Hematopoietic multipotent progenitor cell treated with erythropoietin and hydrocortisone succinate and interleukin-3 and kit ligand, for 15 days (in vitro differentiated cells): ENCODE measurements at regions not wholly inside any gene's neighbourhood (a gene's known extent, or its start where the extent isn't known, plus 50 kb on each side); places are given as distances from the start of the nearest gene placed in this dataset.

Experiments
- DNase-seq: peaks from one replicate; pipeline ENCODE4 v3.0.0-alpha.2; 2015; ENCODE audit warnings: low spot score

DNA sequence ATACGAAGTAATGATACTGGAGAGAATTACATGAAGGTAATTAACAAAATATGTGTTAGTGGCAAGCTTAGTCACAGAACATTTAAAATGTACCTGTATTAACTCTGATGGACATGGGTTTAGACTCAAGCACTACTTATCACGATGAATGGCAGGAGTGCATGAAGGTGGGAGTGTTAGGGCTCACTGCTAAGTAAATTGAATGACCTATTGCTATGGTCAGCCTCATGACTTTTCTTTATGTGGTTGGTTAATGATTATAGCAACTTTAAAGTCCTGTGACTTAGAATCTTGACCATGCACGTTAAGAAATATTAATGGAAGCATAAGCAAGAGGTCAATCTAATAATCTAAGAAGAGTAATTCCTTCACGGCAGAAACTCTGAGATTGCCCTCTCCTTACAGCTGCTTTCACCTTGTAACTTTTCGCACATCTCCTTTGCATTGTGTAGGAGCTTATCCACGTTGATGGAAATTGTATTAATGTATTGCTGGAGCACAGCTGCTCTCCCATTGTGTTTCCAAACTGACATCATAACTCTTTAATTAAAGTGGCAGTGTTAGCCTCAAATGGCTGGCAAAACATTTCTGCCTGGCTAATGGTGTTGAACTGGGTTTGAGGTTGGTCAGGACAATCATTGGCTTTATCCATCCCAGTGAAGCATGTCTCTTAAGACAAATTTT is 114.5 kb downstream of the RXFP2 start:
- DNase-seq: no peak

DNA sequence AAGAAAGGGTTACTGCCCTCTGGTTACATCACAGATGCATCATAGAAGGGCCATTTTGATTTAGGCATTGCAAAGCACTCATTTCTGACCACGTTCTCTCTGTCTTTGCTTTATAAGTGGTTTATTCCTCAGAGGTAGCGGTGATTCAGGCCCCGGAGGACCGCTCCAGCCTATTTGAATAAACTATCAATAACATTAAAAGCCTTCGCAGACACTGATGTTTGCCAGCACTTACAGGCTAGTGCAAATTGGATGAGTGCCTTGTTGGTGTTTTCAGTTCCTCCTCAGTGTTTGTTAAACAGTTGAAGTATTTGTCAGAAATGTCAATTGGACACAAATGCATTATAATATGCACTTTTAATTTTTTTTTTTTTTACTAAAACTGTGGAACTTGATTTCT is 120.2 kb downstream of the RXFP2 start:
- DNase-seq: no peak

DNA sequence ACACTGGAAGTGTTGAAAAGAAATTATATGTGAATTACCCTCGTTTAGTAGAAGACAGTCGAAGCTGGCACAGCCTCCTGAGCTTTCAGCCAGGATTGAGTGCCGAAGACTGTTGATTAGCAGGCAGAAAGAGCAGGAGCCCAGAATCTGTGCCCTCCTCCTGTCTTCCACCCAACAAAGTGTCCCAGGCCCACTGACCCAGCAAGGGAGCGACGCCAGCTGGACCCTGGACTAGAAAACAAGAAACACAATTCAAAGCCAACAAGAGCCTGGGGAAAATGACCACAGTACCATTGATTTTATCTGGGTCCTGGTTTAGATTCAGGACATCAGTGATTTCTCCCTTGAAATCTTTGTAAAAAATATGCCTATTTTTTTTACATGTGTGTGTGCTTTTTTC is 120.7 kb downstream of the RXFP2 start:
- no peak for DNase-seq

DNA sequence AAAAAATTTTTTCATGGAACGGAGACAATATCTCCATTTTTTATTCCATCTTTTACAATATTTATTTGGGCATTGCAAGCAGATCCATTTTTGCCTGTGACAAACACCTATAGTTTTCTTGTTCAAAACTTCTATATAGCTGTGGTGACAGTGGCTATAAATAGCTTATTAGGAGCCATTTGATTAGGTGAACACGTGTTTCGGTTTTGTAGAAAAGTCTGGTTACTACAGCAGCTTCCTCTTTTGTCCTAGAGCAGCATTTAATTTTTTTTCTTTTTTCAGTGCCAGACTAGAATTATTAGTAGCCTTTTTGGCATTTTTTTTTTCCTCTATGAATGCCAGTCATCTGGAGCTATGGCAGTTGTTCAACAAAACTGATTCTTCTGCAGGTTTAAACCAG is 123.5 kb downstream of the RXFP2 start:
- DNase-seq: no peak

DNA sequence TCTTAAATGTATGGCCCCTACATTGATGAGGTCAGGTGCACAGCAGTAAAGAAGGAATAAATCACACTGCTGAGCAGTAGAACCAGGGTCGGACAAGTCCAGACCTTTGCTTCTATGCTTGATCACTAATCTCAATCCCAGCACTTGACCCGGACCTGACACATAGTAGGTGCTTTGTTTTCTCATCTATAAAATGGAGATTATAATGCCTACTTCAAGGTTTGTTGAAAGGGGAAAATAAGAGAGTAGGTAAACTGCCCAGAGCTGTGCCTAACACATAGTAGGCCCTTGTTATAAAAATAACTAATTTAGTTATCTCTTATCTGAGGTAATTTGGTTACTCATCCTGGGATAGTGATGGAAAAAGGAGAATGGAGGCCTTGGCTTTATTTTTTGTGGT is 125.0 kb downstream of the RXFP2 start:
- no peak for DNase-seq

DNA sequence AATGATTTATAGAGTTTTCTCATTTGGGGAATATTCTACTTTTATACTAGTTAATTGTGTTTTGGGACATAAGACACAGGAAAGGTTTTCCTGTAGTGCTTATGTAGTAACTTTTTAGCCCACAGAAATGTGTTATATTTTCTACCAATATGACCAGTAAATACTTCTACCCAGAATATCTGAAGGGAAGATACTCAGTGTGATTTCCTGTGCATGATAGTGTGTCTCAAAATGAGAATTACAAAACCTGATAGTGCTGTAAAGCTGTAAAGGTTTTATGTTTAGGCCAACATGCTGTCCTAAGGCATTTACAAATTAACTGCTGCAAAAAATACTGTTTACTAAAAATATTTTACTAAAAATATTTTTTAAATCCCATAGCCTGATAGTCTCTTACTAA is 126.8 kb downstream of the RXFP2 start:
- DNase-seq: no peak

DNA sequence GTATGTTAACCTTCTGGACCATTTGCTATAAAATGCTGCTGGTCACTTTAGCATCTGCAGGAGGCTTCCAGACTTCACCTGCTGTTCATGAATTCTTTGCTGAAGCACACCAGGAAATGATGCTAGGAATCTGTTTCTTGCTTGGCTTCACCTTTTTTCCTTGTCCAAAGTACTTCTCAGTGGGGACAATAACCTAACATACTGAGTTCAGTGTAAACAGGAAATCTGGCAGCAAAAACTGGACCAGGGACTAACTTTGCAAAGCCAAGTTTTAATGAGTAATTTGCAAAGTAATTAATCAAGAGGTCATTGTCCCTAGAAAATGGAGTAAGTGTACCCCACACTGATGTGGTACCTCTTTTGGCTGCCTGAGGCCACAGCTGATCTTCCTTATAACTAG is 128.4 kb downstream of the RXFP2 start:
- DNase-seq: no peak

DNA sequence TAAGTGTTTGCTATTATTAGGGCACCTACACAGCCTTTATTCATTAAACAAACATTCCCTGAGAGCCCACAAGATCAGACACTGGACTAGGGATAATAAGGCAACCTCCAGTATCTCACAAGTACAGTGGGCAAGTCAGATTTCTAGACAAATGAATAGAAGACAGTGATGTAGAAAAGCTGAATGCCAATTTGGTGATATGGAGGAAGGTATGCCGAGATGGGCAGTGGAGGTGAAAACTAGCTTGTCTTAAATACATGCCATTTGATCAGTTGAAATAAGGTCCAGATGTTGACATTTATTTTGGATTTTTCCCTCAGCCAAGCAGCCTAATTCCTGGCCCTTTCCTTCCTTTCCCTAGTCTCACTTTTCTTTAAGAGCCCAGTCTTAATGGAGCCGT is 130.3 kb downstream of the RXFP2 start:
- DNase-seq: no peak

DNA sequence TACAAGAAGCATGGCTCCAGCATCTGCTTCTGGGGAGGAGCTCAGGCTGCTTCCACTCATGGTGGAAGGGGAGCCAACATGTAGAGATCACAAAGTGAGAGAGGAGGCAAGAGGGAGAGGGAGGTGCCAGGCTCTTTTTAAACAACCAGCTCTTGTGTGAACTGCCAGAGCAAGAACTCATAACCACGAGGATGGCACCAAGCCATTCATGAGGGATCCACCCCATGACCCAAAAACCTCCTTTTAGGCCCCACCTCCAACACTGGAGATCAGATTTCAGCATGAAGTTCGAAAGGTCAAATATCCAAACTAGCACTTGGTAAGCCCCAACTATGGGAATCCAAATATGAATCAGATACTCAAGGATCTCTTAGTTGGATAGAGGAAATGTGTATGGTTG is 131.2 kb downstream of the RXFP2 start:
- no peak for DNase-seq

DNA sequence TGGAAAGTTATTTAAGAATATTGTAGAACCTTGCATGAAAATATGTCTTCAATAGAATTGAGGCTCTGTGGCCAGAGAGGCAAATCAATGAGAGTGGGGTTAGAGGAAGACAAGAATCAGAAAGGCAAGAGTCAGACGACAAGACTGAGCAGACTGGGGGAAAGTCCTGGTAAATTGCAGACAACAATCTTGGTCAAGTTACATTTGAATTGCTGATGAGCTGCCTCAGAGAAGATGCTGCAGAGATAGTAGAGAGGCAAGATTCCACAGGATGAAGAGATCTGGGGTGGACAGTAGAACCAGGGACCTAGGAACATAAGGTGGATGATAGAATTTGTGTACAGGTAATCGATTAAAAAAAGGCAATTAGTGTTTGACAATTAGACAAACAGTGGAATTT is 133.8 kb downstream of the RXFP2 start:
- no peak for DNase-seq

DNA sequence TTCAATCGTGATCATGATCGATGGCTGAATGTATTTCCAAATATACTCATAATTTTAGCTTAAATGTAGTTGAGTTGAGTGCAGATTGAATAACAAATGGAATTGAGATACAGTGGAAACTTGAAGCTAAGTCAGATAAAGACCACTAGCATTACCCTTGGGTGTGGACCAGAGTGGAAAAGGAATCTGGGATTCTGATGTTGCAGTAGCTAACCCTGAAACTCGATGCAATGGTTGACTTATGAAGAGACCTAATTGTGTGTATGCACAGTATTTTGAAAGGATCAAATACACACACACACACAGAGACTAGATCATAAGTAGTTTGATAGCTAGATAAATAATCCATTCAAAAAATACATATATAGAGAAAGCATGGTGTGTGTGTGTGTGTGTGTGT is 135.8 kb downstream of the RXFP2 start:
- no peak for DNase-seq

DNA sequence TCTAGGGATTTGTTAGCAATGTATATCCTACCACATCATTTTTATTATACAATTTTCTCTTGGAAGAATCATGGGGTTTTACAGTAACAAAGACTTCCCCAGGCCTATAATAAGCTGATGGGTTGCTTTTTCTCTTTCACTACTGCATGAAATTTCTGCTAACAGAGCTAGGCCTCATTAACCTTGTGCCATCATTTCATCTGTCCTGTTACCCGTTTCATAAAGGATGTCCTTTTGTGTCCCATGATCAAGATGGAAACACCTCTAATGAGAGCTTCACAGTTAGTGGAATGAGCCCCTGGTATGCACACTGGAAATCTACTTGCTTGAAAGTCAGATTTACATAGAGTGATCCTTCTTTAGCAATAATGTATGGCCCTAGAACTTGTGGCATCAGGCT is 138.7 kb downstream of the RXFP2 start:
- no peak for DNase-seq

DNA sequence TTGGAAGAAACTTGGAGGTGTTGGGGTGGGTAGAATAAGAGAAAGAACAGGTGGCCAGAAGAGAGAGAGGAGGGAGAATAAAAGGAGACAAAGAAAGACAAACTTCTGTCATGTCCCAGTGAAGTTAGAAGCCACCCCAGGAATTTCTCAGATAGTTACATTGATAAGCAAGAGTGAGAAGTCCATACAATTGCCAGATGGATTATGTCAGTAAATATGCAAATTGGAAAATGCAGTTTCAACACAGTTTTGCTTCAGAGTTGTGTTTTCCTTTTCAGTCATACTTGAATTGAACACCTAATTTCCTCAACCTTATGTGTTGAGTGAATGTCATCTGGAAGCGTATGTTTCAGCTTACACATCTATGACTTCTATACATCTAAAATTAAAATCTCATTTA is 139.2 kb downstream of the RXFP2 start:
- no peak for DNase-seq

DNA sequence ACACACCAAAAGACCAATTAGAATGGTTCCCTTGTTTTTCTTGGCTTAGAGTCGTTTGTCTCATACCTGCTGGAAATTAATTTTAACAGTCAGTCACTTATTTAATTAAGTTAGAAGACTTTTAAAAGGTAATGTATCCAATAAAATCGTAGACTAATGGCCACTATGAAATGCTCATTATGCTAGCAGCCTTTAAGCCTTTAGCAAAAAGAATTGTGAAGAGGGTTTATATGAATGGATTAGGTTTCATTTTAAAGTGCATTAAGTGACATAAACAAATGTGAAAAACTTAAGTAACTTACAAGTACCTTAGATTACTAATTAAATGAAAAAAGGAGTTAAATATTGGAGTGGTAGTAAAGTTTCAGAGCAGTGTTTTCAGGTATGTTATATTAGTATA is 139.6 kb downstream of the RXFP2 start:
- no peak for DNase-seq

DNA sequence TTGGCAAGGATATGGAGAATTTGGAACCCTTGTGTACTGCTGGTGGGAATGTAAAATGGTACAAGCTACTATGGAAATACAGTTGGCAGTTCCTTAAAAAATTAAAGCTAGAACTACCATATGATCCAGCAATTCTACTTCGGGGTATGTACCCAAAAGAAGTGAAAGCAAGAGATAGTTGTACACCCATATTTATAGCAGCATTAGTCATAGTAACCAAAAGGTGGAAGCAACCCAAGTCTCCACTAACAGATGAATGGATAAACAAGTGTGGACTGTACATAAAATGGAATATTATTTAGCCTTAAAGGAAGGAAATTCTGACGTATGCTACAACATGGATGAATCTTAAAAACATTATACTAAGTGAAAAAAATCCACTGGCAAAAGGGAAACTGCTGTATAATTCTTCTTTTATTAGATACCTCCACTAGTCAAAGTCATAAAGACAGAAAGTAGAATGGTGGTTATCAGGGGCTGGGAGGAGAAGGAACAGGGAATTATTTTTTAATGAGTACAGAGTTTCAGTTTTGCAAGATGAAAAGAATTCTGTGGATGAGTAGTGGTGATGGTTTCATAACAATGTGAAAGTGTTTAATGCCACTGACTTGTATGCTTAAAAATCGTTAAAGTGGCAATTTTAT is 141.6 kb downstream of the RXFP2 start:
- DNase-seq: no peak

DNA sequence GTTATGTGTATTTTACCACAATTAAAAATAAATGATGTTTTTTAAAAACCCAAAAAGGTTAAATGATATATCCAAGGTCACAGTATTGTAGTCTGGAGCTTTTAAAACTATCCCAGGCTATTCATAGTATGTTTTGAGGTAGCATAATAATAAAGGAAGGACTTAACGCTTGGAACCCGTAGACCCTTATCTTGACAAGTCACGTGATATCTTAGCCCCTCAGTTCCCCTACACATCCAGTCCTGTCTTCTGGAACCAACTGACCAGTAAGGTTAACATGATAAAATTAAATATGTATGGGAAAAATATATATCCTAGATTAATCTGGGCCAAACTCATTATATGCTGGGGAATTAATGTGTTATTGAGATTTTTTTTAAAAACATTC is 142.2 kb downstream of the RXFP2 start:
- no peak for DNase-seq

DNA sequence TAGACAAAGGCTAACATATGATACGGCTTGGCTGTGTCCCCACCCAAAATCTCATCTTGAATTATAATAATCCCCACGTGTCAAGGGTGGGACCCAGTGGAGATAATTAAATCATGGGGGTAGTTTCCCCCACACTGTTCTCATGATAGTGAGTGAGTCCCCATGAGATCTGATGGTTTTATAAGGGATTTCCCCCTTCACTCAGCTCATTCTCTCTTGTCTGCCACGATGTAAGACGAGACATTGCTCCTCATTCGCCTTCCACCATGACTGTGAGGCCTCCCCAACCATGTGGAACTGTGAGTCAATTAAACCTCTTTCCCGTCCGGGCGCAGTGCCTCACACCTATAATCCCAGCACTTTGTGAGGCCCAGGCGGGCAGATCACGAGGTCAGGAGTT is 143.5 kb downstream of the RXFP2 start:
- no peak for DNase-seq

DNA sequence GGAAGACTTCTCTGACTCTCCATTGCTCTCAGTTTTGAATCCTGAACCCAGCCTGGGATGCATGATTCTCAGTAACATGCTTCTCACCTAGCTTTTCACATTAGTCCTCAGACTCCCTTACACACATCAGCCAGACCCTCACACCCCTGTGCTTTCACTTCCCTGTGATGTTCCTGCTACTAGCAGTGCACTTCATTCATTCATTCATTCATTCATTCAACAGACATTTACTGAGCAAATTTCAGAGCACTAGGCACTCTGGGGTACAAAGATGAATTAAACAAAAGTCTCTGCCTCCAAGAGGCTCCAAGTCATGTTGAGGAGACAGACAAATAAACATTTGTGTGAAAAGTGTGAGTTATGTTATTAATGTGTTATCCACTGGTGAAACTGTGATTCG is 145.2 kb downstream of the RXFP2 start:
- no peak for DNase-seq

DNA sequence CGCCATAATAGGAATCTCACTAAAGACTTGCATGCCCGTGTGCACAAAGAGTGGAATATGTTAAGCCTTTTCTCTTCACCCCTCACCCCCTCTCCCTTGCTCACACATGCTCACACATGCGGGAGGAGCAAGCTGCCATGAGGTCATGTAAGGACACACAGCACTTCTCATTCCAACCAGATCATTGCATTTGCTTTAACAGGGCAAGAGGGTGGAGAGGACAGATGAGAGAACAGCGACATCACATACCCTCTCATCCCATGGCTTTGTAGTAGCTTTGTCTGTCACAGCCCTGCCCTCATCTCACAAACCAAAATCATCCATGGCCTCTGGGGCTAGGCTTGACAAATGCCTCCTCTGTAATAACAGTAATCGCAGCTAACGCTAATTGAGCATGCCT is 145.6 kb upstream of the FRY start:
- no peak for DNase-seq

DNA sequence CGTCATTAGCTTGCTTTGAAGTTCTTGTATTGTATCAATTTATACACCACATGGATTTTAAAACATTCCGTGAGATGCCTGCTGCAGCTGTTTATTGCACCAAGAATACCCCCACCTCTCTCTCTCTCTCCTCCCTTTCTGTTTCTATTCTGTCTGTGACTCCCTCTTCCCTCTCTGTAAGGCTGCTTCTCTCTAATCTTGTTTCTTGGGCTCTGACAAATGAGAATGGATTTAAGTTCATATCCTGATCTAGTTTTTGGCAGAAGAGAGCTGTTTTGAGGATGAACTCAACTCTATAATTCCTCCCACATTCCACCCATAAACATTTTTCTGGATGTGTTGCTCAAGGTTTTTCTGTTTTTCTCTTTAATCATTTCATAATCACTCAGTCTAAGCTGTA is 144.3 kb upstream of the FRY start:
- no peak for DNase-seq

DNA sequence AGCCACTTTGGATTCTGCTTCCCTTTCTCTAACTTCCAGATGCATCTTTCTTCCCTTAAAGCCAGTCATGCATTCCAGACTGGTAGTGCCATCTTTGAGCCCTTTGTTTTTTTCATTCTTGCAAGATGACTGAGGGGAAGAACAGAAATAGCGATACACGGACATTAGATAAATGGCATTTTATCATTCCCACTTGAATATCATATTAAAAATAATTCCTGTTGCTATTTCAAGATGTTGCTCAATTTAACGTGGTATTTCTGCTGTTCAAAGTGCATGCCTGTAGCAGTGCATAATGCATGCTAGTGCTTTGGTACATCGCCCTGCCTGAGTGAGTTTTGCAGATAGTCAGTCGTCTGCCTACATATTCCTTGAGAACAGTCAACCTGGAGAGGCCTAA is 140.6 kb upstream of the FRY start:
- DNase-seq: no peak

DNA sequence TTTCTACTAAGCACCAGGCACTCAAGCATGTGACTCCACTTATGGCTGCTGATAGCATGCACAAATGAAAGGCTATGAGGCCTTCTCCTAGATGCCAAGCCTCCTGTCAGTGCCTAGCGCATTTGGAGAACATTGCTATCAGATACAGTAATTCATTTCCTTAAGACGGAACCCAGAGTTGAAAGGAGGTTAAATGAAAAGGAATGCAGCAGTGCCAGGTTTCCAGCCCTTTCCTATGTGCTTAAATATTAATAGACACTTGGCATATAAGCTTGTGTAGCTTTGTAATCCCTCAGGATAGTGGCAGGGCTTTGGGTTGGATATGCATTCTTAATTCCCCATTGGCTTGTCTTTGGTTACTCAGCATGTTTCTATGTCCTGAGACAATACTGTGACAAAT is 140.1 kb upstream of the FRY start:
- no peak for DNase-seq

DNA sequence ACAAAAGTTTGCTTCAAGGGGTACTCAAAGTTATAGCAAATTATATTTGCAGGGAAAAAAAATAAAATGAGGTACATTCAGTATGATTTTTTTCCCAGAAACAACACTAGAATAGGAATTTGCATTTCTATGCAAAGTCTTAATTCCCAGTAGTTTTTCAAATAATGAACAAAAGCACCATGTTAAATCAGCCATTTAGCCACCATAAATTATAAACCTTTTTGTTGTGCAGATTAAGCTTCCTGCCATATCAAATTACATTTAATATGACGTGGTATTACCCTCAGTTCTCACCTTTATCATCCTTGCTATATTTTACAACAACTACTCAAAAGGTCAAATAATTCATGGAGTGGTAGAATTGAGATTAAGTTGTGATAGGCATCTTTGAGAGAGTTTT is 136.6 kb upstream of the FRY start:
- DNase-seq: no peak

DNA sequence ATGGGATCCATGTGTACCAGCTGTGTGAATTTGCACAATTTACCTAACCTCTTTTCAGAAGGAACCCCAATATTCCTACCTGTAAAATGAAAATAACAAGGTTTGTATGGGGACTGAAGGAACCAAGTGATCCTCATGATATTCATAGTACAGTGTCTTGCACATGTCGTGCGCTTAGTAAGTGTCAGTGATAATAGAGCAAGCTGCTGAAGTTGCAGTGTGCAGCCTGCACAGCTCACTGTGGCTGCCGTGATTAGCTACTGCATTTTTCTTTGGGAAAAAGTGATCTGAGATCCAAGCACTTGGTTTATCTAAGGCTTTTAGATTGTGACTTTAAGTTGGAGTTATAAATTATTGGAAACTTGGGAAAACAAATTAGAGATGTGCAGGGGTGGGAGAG is 135.9 kb upstream of the FRY start:
- no peak for DNase-seq
